ENCODE measurements at regions not wholly inside any gene's neighbourhood (a gene's known extent, or its start where the extent isn't known, plus 50 kb on each side); places are given as distances from the start of the nearest gene placed in this dataset.

DNA sequence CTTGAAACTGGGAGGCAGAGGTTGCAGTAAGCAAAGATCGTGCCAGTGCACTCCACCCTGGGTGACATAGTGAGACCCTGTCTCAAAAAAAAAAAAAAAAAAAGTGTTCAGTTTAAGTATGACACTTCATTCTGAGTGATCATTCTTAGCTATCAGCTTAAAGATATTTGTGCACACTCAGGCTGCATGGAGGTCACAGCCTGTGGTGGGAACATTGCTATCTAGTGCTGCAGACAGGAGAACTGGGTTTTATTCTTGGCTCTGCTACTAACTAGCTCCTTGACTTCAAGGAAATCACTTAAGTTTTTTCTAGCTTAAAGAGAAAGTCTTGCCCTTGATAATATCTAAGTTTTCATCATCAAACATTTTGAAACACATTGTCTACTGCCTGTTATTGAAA lies 391.3 kb upstream of the CDH7 start:
- TF ChIP-seq SUZ12 (IDR thresholded peaks at IDR 0.05; ENCODE audit: extremely low read depth, insufficient read depth, insufficient read length), result no peak
- no peak for TF ChIP-seq YY1 (IDR thresholded peaks at IDR 0.05; ENCODE audit: insufficient read depth, insufficient read length)
